Body of pancreas (tissue), 4 donors: ENCODE measurements at regions not wholly inside any gene's neighbourhood (a gene's known extent, or its start where the extent isn't known, plus 50 kb on each side); places are given as distances from the start of the nearest gene placed in this dataset.

ENCODE experiments used
- CTCF ChIP-seq, 7 experiments: fragments of 450-650 bp in 4 of 7; fragments of 200-600 bp in 3 of 7; sonication (generic) in 3 of 7; IDR thresholded peaks; one replicate each; pipeline ENCODE4 v1.5.1; 2016 to 2019; ENCODE audit warnings: antibody characterized with exemption in 7 of 7
- POLR2A ChIP-seq, 3 donors: fragments of 450-650 bp; IDR thresholded peaks; one replicate each; pipeline ENCODE4 v1.6.1; 2016; ENCODE audit warnings: antibody characterized with exemption in 3 of 3, mild to moderate bottlenecking in 2 of 3

- no peak for TF ChIP-seq CTCF (IDR thresholded peaks at IDR 0.05)
- no peak for TF ChIP-seq POLR2A (IDR thresholded peaks at IDR 0.05)
Observed at GRCh38 chr4:41472081-41472480, 65.9 kb upstream of the LIMCH1 start.
